ENCODE measurements at regions not wholly inside any gene's neighbourhood (a gene's known extent, or its start where the extent isn't known, plus 50 kb on each side); places are given as distances from the start of the nearest gene placed in this dataset.
"Not testable (repeated sequence)": the region's sequence is repeated elsewhere in the genome, so short reads cannot be mapped to it uniquely, and the experiment has no call there.

- not testable (repeated sequence) for H3K4me1 ChIP-seq; H3K9me3 ChIP-seq (replicated peaks); H3K27me3 ChIP-seq; H3K4me3 ChIP-seq; DNase-seq; H3K27ac ChIP-seq; H3K36me3 ChIP-seq
These were observed 154.7 kb upstream of the NIPA1 start for GRCh38 chr15:22631789-22632188.

GRCh38 chr15:22639983-22640382 lies 146.5 kb upstream of the NIPA1 start:
- not testable (repeated sequence) for H3K9me3 ChIP-seq (replicated peaks); H3K4me1 ChIP-seq; H3K27me3 ChIP-seq; H3K36me3 ChIP-seq; DNase-seq; H3K4me3 ChIP-seq; H3K27ac ChIP-seq

- not testable (repeated sequence) for H3K4me1 ChIP-seq; H3K9me3 ChIP-seq (replicated peaks); H3K4me3 ChIP-seq; H3K27me3 ChIP-seq; H3K36me3 ChIP-seq; H3K27ac ChIP-seq
- peak; percentile 14 to 28 for DNase-seq
These were observed 137.0 kb upstream of the NIPA1 start for GRCh38 chr15:22649458-22649857.

GRCh38 chr15:22651179-22651578 lies 135.3 kb upstream of the NIPA1 start:
- not testable (repeated sequence) for H3K27me3 ChIP-seq; H3K36me3 ChIP-seq; H3K4me1 ChIP-seq; H3K9me3 ChIP-seq (replicated peaks); DNase-seq; H3K27ac ChIP-seq; H3K4me3 ChIP-seq

GRCh38 chr15:22664294-22665058 lies 122.0 kb upstream of the NIPA1 start:
- H3K27me3 ChIP-seq; H3K9me3 ChIP-seq (replicated peaks); H3K27ac ChIP-seq; H3K4me1 ChIP-seq; H3K36me3 ChIP-seq: not testable (repeated sequence)
- peak overlapping the region; percentile 53 for H3K4me3 ChIP-seq
- DNase-seq = peak; percentile 20 to 26

GRCh38 chr15:22665059-22665702 lies 121.3 kb upstream of the NIPA1 start:
- DNase-seq; H3K27me3 ChIP-seq; H3K9me3 ChIP-seq (replicated peaks); H3K27ac ChIP-seq; H3K36me3 ChIP-seq; H3K4me1 ChIP-seq: not testable (repeated sequence)
- H3K4me3 ChIP-seq = peak overlapping the region; percentile 53; the same call in 1 of the 2 replicates

GRCh38 chr15:22665711-22666110 lies 120.7 kb upstream of the NIPA1 start:
- H3K4me3 ChIP-seq; H3K27ac ChIP-seq; H3K9me3 ChIP-seq (replicated peaks): not testable (repeated sequence)

GRCh38 chr15:22684786-22685185 lies 101.7 kb upstream of the NIPA1 start:
- H3K27ac ChIP-seq; DNase-seq; H3K27me3 ChIP-seq; H3K4me3 ChIP-seq; H3K9me3 ChIP-seq (replicated peaks); H3K36me3 ChIP-seq; H3K4me1 ChIP-seq: not testable (repeated sequence)

More at GRCh38 chr15:22665711-22666110, 120.7 kb upstream of the NIPA1 start:
- DNase-seq, H3K36me3 ChIP-seq, H3K4me1 ChIP-seq, H3K27me3 ChIP-seq: not testable (repeated sequence)

GRCh38 chr15:22699881-22700280 lies 86.6 kb upstream of the NIPA1 start:
- not testable (repeated sequence) for H3K27ac ChIP-seq; H3K4me3 ChIP-seq; H3K4me1 ChIP-seq; H3K36me3 ChIP-seq; DNase-seq; H3K9me3 ChIP-seq (replicated peaks); H3K27me3 ChIP-seq

- H3K36me3 ChIP-seq; H3K4me3 ChIP-seq; H3K4me1 ChIP-seq; H3K27ac ChIP-seq; H3K27me3 ChIP-seq; DNase-seq; H3K9me3 ChIP-seq (replicated peaks): not testable (repeated sequence)
These were observed 75.6 kb upstream of the NIPA1 start for GRCh38 chr15:22710831-22711341.

- H3K27me3 ChIP-seq; H3K4me3 ChIP-seq; DNase-seq; H3K36me3 ChIP-seq; H3K4me1 ChIP-seq; H3K9me3 ChIP-seq (replicated peaks); H3K27ac ChIP-seq: not testable (repeated sequence)
These were observed 72.5 kb upstream of the NIPA1 start for GRCh38 chr15:22713933-22714332.

GRCh38 chr15:22714358-22715132 lies 71.9 kb upstream of the NIPA1 start:
- not testable (repeated sequence) for H3K4me1 ChIP-seq; DNase-seq; H3K27ac ChIP-seq; H3K4me3 ChIP-seq; H3K27me3 ChIP-seq; H3K36me3 ChIP-seq; H3K9me3 ChIP-seq (replicated peaks)

GRCh38 chr15:22715133-22715845 lies 71.2 kb upstream of the NIPA1 start:
- not testable (repeated sequence) for H3K27ac ChIP-seq; H3K4me1 ChIP-seq; H3K4me3 ChIP-seq; H3K36me3 ChIP-seq; DNase-seq; H3K27me3 ChIP-seq; H3K9me3 ChIP-seq (replicated peaks)

- not testable (repeated sequence) for H3K27me3 ChIP-seq, H3K4me3 ChIP-seq, H3K4me1 ChIP-seq
These were observed 66.5 kb upstream of the NIPA1 start for GRCh38 chr15:22719980-22720379.

GRCh38 chr15:22726104-22726503 lies 60.3 kb upstream of the NIPA1 start:
- H3K4me3 ChIP-seq; H3K27me3 ChIP-seq; H3K4me1 ChIP-seq; H3K36me3 ChIP-seq; H3K27ac ChIP-seq; H3K9me3 ChIP-seq (replicated peaks); DNase-seq: not testable (repeated sequence)

More at GRCh38 chr15:22719980-22720379, 66.5 kb upstream of the NIPA1 start:
- not testable (repeated sequence) for DNase-seq; H3K27ac ChIP-seq; H3K9me3 ChIP-seq (replicated peaks); H3K36me3 ChIP-seq

Data from SJCRH30 (cell line).